NB4 (cell line): ENCODE measurements at regions not wholly inside any gene's neighbourhood (a gene's known extent, or its start where the extent isn't known, plus 50 kb on each side); places are given as distances from the start of the nearest gene placed in this dataset.

ENCODE experiments used
- DNase-seq: peaks from one replicate; pipeline ENCODE4 v3.0.0; 2010; ENCODE audit warnings: low read depth
- H3K4me3 ChIP-seq: one replicate; pipeline ENCODE4 v1.5.1; 2011; ENCODE audit warnings: mild to moderate bottlenecking, low read depth, low read length, moderate library complexity
- CTCF ChIP-seq: IDR thresholded peaks from one replicate; pipeline ENCODE4 v1.5.1; 2012; ENCODE audit warnings: low read depth, low read length
- MYC ChIP-seq: IDR thresholded peaks from 2 replicates; pipeline ENCODE4 v1.6.1; 2011; ENCODE audit warnings: low read depth, low read length
- POLR2A ChIP-seq: IDR thresholded peaks from 2 replicates; pipeline ENCODE4 v1.6.1; 2011; ENCODE audit warnings: mild to moderate bottlenecking; ENCODE audit not compliant: insufficient read length; ENCODE audit errors: extremely low read depth
- TF ChIP-seq, protein P1 (sequence below): IDR thresholded peaks from 2 replicates; pipeline ENCODE4 v1.6.1; 2011; ENCODE audit warnings: low read depth, low read length

DNA sequence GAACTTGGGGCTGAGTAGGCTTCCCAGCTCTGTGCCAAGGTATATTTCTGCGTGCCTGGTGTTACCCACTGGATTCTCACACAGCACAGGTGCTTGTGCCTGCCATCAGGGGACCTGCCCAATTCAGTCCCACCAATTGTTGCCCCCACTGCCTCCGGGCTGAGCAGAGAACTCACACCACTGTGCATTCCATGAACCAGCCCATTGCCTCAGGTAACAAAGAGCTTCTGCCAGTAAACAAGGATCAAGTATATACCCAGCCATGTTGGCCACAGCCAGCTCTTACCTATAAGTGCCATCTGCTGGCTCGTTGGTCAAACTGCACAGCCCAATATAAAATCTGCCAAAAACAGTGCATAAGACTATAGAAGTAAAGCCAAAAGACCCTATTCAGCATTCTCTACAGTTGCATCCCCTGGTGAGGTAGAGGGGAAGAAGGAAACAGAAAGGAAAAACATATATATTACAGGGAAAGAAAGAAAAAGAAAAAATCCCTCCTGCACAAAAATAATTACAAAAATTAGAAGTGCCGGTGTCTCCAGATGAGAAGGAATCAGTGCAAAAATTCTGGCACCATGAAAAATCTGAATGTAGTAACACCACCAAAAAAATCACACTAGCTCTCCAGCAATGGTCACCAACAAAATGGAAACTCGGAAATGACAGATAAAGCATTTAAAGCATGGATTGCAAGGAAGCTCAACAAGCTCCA is 241.4 kb downstream of the IBTK start:
- peak; percentile 58 for DNase-seq
- no peak overlapping the region for H3K4me3 ChIP-seq
- peak; percentile 60 for TF ChIP-seq CTCF
- TF ChIP-seq, protein P1, sequence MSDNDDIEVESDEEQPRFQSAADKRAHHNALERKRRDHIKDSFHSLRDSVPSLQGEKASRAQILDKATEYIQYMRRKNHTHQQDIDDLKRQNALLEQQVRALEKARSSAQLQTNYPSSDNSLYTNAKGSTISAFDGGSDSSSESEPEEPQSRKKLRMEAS: no peak

DNA sequence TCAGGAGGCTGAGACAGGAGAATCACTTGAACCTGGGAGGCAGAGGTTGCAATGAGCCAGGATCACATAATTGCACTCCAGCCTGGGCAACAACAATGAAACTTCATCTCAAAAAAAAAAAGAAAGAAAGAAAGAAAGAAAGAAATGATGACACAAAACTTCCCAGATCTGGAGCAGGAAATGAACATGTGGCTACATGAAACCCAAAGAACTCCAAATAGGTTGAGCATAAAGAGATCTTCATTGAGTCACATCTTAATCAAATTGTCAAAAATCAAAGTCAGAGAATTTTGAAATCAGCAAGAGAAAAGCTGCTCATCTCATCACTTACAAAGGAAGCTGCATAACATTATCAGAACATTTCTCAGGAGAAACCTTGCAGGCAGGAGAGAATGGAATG is 247.0 kb downstream of the IBTK start:
- TF ChIP-seq CTCF: no peak
- no peak overlapping the region for H3K4me3 ChIP-seq
- DNase-seq: no peak

- no peak for DNase-seq
- TF ChIP-seq MYC (no peak), CTCF (no peak), POLR2A (no peak)
- TF ChIP-seq, protein P1: no peak
- no peak overlapping the region for H3K4me3 ChIP-seq
Observed at GRCh38 chr6:81999826-82000225, 247.3 kb upstream of the TENT5A start.

DNA sequence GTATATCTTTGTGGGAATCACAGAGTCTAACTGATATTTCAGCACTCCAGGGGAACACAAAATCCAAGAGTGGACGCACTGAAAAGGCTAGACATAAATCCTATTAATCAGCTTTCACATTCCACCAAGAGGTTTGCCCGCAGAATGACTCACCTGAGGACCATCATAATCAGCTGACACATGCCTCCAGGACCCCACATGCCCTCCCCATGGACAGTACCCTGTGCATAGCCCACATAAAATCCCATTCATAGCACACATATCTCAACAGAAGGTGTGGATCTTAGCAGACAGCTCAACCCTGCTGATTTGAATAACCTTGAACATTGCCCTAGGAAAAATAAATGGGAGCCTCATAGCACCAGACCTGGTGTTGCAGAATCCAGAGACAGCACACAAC is 246.8 kb upstream of the TENT5A start:
- no peak for DNase-seq
- TF ChIP-seq MYC (no peak), POLR2A (no peak), CTCF (no peak)
- TF ChIP-seq, protein P1: no peak

GRCh38 chr6:81998432-81998831 is 246.0 kb upstream of the TENT5A start:
- H3K4me3 ChIP-seq: no peak overlapping the region
- DNase-seq: no peak
- TF ChIP-seq CTCF: no peak
- no peak for TF ChIP-seq POLR2A
- no peak for TF ChIP-seq MYC
- TF ChIP-seq, protein P1: no peak

More for the DNA sequence above, 246.8 kb upstream of the TENT5A start:
- no peak overlapping the region for H3K4me3 ChIP-seq

DNA sequence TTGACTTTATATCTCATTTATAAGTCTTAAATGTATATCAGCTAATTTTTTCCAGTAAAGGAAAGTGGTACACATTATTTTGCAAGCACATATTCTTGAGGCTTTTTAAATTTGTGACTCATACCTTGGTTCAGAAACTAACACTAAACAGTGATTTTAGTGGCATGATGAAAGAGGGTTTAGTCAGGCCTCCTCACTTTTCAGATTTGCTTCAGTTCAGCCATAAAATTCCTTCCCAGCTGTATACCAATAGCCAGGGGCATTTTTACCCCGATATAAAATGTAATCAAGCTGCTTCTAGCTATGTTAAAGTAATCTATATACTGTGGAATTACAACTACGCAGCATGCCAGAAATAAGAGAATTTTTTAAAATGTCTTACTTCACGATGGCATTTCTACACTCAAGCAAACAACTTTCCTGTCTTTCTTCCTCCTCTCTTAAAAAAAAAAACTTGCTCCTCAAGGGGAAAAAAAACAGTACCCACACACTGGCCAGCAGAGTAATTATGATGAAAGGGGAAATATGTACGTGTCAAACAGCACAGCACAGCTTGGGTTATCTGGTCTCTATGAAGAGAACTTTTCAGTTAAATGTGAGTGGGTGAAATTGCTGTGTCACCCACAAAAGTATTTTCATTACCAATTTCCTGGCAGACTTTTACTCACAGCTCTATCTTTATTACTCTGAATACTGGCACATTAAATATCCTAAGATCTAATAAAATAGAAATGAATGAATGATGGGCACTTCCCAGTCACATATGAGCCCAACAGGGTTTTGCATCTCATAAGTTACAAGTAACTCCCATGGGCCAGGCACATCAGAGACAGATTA is 244.8 kb upstream of the TENT5A start:
- no peak overlapping the region for H3K4me3 ChIP-seq
- no peak for TF ChIP-seq CTCF
- no peak for TF ChIP-seq MYC
- no peak for TF ChIP-seq POLR2A
- TF ChIP-seq, protein P1: no peak
- DNase-seq: peak; percentile 34
